Upper lobe of left lung (tissue), 4 donors: ENCODE measurements at regions not wholly inside any gene's neighbourhood (a gene's known extent, or its start where the extent isn't known, plus 50 kb on each side); places are given as distances from the start of the nearest gene placed in this dataset.

Experiments
- CTCF ChIP-seq, 6 experiments: fragments of 450-650 bp in 4 of 6; fragments of 200-600 bp in 2 of 6; sonication (generic) in 2 of 6; IDR thresholded peaks; one replicate each; pipeline ENCODE4 v1.5.1; 2016 to 2019; ENCODE audit warnings: antibody characterized with exemption in 6 of 6
- POLR2A ChIP-seq, 4 donors: fragments of 450-650 bp; IDR thresholded peaks; one replicate each; pipeline ENCODE4 v1.5.1; 2016 to 2017; ENCODE audit warnings: antibody characterized with exemption in 4 of 4, mild to moderate bottlenecking in 2 of 4

- no peak for TF ChIP-seq POLR2A (IDR thresholded peaks at IDR 0.05)
- no peak for TF ChIP-seq CTCF (IDR thresholded peaks at IDR 0.05)
Observed at GRCh38 chr18:44411262-44411905, 269.3 kb upstream of the SETBP1 start.
